ENCODE measurements at regions not wholly inside any gene's neighbourhood (a gene's known extent, or its start where the extent isn't known, plus 50 kb on each side); places are given as distances from the start of the nearest gene placed in this dataset.

GRCh38 chr11:41836431-41836830, 377.0 kb upstream of the LRRC4C start:
- ChIA-PET POLR2A (no interaction called here), CTCF (no interaction called here)
- DNase-seq (ENCODE audit: low read depth, low spot score) = no peak
- Histone ChIP-seq H3K4me2 (ENCODE audit: insufficient read depth, low read length) (no peak overlapping the region), H3K4me3 (replicated peaks in 1 of 3; ENCODE audit: insufficient read depth in 1 of 3, low read depth in 1 of 3, low read length in 3 of 3) (no peak overlapping the region), H3K9ac (replicated peaks; ENCODE audit: extremely low read depth, insufficient read depth, low read length) (no peak overlapping the region), H3K36me3 (ENCODE audit: control insufficient read depth in 2 of 2, extremely low read depth in 1 of 2, insufficient read depth in 2 of 2, low read length in 2 of 2) (no peaks in the 10 kb centered on the region), H3K4me1 (ENCODE audit: control insufficient read depth, extremely low read depth, insufficient read depth, low read length) (no peaks in the 10 kb centered on the region), H3K9me3 (replicated peaks; ENCODE audit: control insufficient read depth, insufficient read depth, low read length) (no peaks in the 10 kb centered on the region), H3K9me1 (replicated peaks; ENCODE audit: control insufficient read depth, extremely low read depth, insufficient read depth, low read length) (no peaks in the 10 kb centered on the region), H3K27ac (ENCODE audit: insufficient read depth, low read depth, low read length) (no peak overlapping the region), H4K20me1 (replicated peaks; ENCODE audit: control insufficient read depth, extremely low read depth, insufficient read depth, low read length) (no peaks in the 10 kb centered on the region), H3K79me2 (ENCODE audit: control insufficient read depth, insufficient read depth, low read length) (no peaks in the 10 kb centered on the region), H2AFZ (ENCODE audit: low read depth, low read length) (no peak overlapping the region), H3K27me3 (ENCODE audit: control insufficient read depth in 2 of 2, insufficient read depth in 2 of 2, low read length in 2 of 2) (no peaks in the 10 kb centered on the region)
- TF ChIP-seq EZH2 (IDR thresholded peaks at IDR 0.05; ENCODE audit: borderline replicate concordance, low read depth, low read length, severe bottlenecking) (no peak), MAX (IDR thresholded peaks at IDR 0.05; ENCODE audit: insufficient read depth, insufficient read length) (no peak), FOS (IDR thresholded peaks at IDR 0.05; ENCODE audit: borderline replicate concordance, insufficient read depth, low read length) (no peak), GATA2 (IDR thresholded peaks at IDR 0.05; ENCODE audit: insufficient read depth, insufficient read length, low read depth, low read length) (no peak), MYC (IDR thresholded peaks at IDR 0.05; ENCODE audit: low read depth, low read length) (no peak), POLR2AphosphoS5 (IDR thresholded peaks at IDR 0.05; ENCODE audit: insufficient read depth, low read depth, low read length) (no peak), POLR2A (IDR thresholded peaks at IDR 0.05; ENCODE audit: low read depth, low read length) (no peak), JUN (IDR thresholded peaks at IDR 0.05; ENCODE audit: borderline replicate concordance, insufficient read depth, insufficient read length, low read depth) (no peak)
- TF ChIP-seq, protein P1, sequence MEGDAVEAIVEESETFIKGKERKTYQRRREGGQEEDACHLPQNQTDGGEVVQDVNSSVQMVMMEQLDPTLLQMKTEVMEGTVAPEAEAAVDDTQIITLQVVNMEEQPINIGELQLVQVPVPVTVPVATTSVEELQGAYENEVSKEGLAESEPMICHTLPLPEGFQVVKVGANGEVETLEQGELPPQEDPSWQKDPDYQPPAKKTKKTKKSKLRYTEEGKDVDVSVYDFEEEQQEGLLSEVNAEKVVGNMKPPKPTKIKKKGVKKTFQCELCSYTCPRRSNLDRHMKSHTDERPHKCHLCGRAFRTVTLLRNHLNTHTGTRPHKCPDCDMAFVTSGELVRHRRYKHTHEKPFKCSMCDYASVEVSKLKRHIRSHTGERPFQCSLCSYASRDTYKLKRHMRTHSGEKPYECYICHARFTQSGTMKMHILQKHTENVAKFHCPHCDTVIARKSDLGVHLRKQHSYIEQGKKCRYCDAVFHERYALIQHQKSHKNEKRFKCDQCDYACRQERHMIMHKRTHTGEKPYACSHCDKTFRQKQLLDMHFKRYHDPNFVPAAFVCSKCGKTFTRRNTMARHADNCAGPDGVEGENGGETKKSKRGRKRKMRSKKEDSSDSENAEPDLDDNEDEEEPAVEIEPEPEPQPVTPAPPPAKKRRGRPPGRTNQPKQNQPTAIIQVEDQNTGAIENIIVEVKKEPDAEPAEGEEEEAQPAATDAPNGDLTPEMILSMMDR (IDR thresholded peaks at IDR 0.05; ENCODE audit: extremely low read depth in 1 of 2, insufficient read depth in 1 of 2, low read depth in 1 of 2, low read length in 2 of 2) = no peak
- BruUV-seq (replicated peaks) = no TSS peak
- FAIRE-seq = no peak
- intact Hi-C loops (cut with micrococcal nuclease) (no loop called here), dilution Hi-C loops (cut with MboI; ENCODE audit: extremely low pct_ligation_motif_present, low sequenced_read_pairs) (no loop called here)

All from endothelial cell of umbilical vein (primary cell).